ENCODE measurements at regions not wholly inside any gene's neighbourhood (a gene's known extent, or its start where the extent isn't known, plus 50 kb on each side); places are given as distances from the start of the nearest gene placed in this dataset.

- no peak for DNase-seq
- Histone ChIP-seq H4K5ac (ENCODE audit: low read length) (no peak overlapping the region), H2AK5ac (ENCODE audit: low read length) (no peak overlapping the region), H3K23ac (ENCODE audit: low read length) (no peak overlapping the region), H3K56ac (ENCODE audit: low read length) (no peak overlapping the region), H3K18ac (ENCODE audit: low read length) (no peak overlapping the region), H3K4me1 (ENCODE audit: control insufficient read depth, low read depth, low read length) (no peaks in the 10 kb centered on the region), H3K36me3 (ENCODE audit: control insufficient read depth, insufficient read depth, low read length) (no peaks in the 10 kb centered on the region), H3K27ac (ENCODE audit: low read depth, low read length) (no peak overlapping the region), H3K79me2 (ENCODE audit: control insufficient read depth, insufficient read depth, low read length) (no peaks in the 10 kb centered on the region), H2BK120ac (ENCODE audit: low read depth, low read length) (no peak overlapping the region), H3K9ac (ENCODE audit: low read length) (no peak overlapping the region), H3K27me3 (ENCODE audit: insufficient read depth, low read length, poor library complexity) (no peaks in the 10 kb centered on the region), H2BK5ac (ENCODE audit: low read length) (no peak overlapping the region), H3K4me3 (ENCODE audit: low read length) (no peak overlapping the region), H4K8ac (ENCODE audit: low read depth, low read length) (no peak overlapping the region), H3K4me2 (ENCODE audit: low read length) (no peak overlapping the region), H3K79me1 (ENCODE audit: low read length) (no peaks in the 10 kb centered on the region), H2BK15ac (replicated peaks; ENCODE audit: low read depth) (no peak overlapping the region), H3K4ac (ENCODE audit: low read depth, low read length) (no peak overlapping the region)
- WGBS (ENCODE audit: extremely low coverage, insufficient coverage, low lambda C conversion rate): no CpG with 5 or more reads among the region's 2 CpGs
Measured at GRCh38 chr14:51546099-51546498, 105.6 kb upstream of the FRMD6 start.

GRCh38 chr14:51546603-51547258 lies 105.0 kb upstream of the FRMD6 start:
- Histone ChIP-seq H4K8ac (ENCODE audit: low read depth, low read length) (no peak overlapping the region), H3K4me1 (ENCODE audit: control insufficient read depth, low read depth, low read length) (no peaks in the 10 kb centered on the region)

GRCh38 chr14:51547260-51547659 lies 104.5 kb upstream of the FRMD6 start:
- peak; percentile 44 for DNase-seq
- Histone ChIP-seq H2BK120ac (ENCODE audit: low read depth, low read length) (no peak overlapping the region), H4K8ac (ENCODE audit: low read depth, low read length) (no peak overlapping the region), H2BK5ac (ENCODE audit: low read length) (no peak overlapping the region), H4K5ac (ENCODE audit: low read length) (no peak overlapping the region), H3K79me1 (ENCODE audit: low read length) (no peaks in the 10 kb centered on the region), H3K4me3 (ENCODE audit: low read length) (no peak overlapping the region), H3K36me3 (ENCODE audit: control insufficient read depth, insufficient read depth, low read length) (no peaks in the 10 kb centered on the region), H3K79me2 (ENCODE audit: control insufficient read depth, insufficient read depth, low read length) (no peaks in the 10 kb centered on the region), H2AK5ac (ENCODE audit: low read length) (no peak overlapping the region), H3K27ac (ENCODE audit: low read depth, low read length) (no peak overlapping the region), H2BK15ac (replicated peaks; ENCODE audit: low read depth) (no peak overlapping the region), H3K4ac (ENCODE audit: low read depth, low read length) (no peak overlapping the region), H3K4me1 (ENCODE audit: control insufficient read depth, low read depth, low read length) (no peaks in the 10 kb centered on the region), H3K18ac (ENCODE audit: low read length) (no peak overlapping the region), H3K23ac (ENCODE audit: low read length) (no peak overlapping the region), H3K56ac (ENCODE audit: low read length) (no peak overlapping the region), H3K9ac (ENCODE audit: low read length) (no peak overlapping the region), H3K4me2 (ENCODE audit: low read length) (no peak overlapping the region), H3K27me3 (ENCODE audit: insufficient read depth, low read length, poor library complexity) (no peaks in the 10 kb centered on the region)
- WGBS (ENCODE audit: extremely low coverage, insufficient coverage, low lambda C conversion rate): no CpG with 5 or more reads among the region's 3 CpGs

More at GRCh38 chr14:51546603-51547258, 105.0 kb upstream of the FRMD6 start:
- Histone ChIP-seq H4K5ac (ENCODE audit: low read length) (no peak overlapping the region), H3K27ac (ENCODE audit: low read depth, low read length) (no peak overlapping the region), H3K9ac (ENCODE audit: low read length) (no peak overlapping the region), H2AK5ac (ENCODE audit: low read length) (no peak overlapping the region), H3K4ac (ENCODE audit: low read depth, low read length) (no peak overlapping the region), H3K56ac (ENCODE audit: low read length) (no peak overlapping the region), H3K18ac (ENCODE audit: low read length) (no peak overlapping the region), H3K4me3 (ENCODE audit: low read length) (no peak overlapping the region), H3K36me3 (ENCODE audit: control insufficient read depth, insufficient read depth, low read length) (no peaks in the 10 kb centered on the region), H2BK5ac (ENCODE audit: low read length) (no peak overlapping the region), H3K79me1 (ENCODE audit: low read length) (no peaks in the 10 kb centered on the region), H3K27me3 (ENCODE audit: insufficient read depth, low read length, poor library complexity) (no peaks in the 10 kb centered on the region), H2BK120ac (ENCODE audit: low read depth, low read length) (no peak overlapping the region), H2BK15ac (replicated peaks; ENCODE audit: low read depth) (no peak overlapping the region), H3K23ac (ENCODE audit: low read length) (no peak overlapping the region), H3K79me2 (ENCODE audit: control insufficient read depth, insufficient read depth, low read length) (no peaks in the 10 kb centered on the region), H3K4me2 (ENCODE audit: low read length) (no peak overlapping the region)
- WGBS (ENCODE audit: extremely low coverage, insufficient coverage, low lambda C conversion rate): no CpG with 5 or more reads among the region's 2 CpGs
- no peak for DNase-seq

- Histone ChIP-seq H3K23ac (ENCODE audit: low read length) (no peak overlapping the region), H2BK120ac (ENCODE audit: low read depth, low read length) (no peak overlapping the region), H3K56ac (ENCODE audit: low read length) (no peak overlapping the region), H2BK15ac (replicated peaks; ENCODE audit: low read depth) (no peak overlapping the region), H3K27me3 (ENCODE audit: insufficient read depth, low read length, poor library complexity) (no peaks in the 10 kb centered on the region), H3K4ac (ENCODE audit: low read depth, low read length) (no peak overlapping the region), H3K4me2 (ENCODE audit: low read length) (no peak overlapping the region), H3K9ac (ENCODE audit: low read length) (no peak overlapping the region), H3K4me1 (ENCODE audit: control insufficient read depth, low read depth, low read length) (no peaks in the 10 kb centered on the region), H3K27ac (ENCODE audit: low read depth, low read length) (no peak overlapping the region), H3K79me1 (ENCODE audit: low read length) (no peaks in the 10 kb centered on the region), H3K18ac (ENCODE audit: low read length) (no peak overlapping the region), H3K4me3 (ENCODE audit: low read length) (no peak overlapping the region), H4K8ac (ENCODE audit: low read depth, low read length) (no peak overlapping the region), H3K79me2 (ENCODE audit: control insufficient read depth, insufficient read depth, low read length) (no peaks in the 10 kb centered on the region), H2BK5ac (ENCODE audit: low read length) (no peak overlapping the region), H2AK5ac (ENCODE audit: low read length) (no peak overlapping the region), H3K36me3 (ENCODE audit: control insufficient read depth, insufficient read depth, low read length) (no peaks in the 10 kb centered on the region), H4K5ac (ENCODE audit: low read length) (no peak overlapping the region)
- no peak for DNase-seq
- no CpG with 5 or more reads among the region's 2 CpGs for WGBS (ENCODE audit: extremely low coverage, insufficient coverage, low lambda C conversion rate)
Measured at GRCh38 chr14:51547701-51548100, 104.0 kb upstream of the FRMD6 start.

DNA sequence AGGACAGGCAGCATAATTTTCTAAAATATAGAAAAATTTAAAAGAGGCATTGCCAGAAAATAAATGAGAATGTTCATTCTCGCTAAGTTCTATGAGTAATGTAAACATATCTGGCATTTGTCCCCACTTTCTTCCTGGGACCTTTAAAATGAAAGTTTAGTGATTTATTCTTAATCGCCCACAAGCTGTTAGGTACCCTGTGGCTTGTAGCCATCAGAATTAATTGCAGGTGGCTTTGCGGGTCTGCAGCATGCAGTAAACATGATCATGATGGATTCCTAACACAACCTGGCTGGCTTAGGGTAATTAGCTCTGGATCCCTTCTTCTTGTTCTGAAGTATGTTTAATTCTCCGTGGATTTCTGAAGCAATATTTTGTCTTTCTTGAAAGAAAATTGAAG lies 103.5 kb upstream of the FRMD6 start:
- H2BK5ac ChIP-seq (ENCODE audit: low read length): no peak overlapping the region
- H3K27ac ChIP-seq (ENCODE audit: low read depth, low read length): no peak overlapping the region
- no peak overlapping the region for H3K56ac ChIP-seq (ENCODE audit: low read length)
- H3K18ac ChIP-seq (ENCODE audit: low read length): no peak overlapping the region
- no peak overlapping the region for H3K4me3 ChIP-seq (ENCODE audit: low read length)
- no peak overlapping the region for H2AK5ac ChIP-seq (ENCODE audit: low read length)
- H3K4me2 ChIP-seq (ENCODE audit: low read length): no peak overlapping the region
- no peak overlapping the region for H3K23ac ChIP-seq (ENCODE audit: low read length)
- no peaks in the 10 kb centered on the region for H3K79me1 ChIP-seq (ENCODE audit: low read length)
- H3K4ac ChIP-seq (ENCODE audit: low read depth, low read length): no peak overlapping the region
- H3K9ac ChIP-seq (ENCODE audit: low read length): no peak overlapping the region
- H4K5ac ChIP-seq (ENCODE audit: low read length): no peak overlapping the region
- H3K36me3 ChIP-seq (ENCODE audit: control insufficient read depth, insufficient read depth, low read length): no peaks in the 10 kb centered on the region
- H3K79me2 ChIP-seq (ENCODE audit: control insufficient read depth, insufficient read depth, low read length): no peaks in the 10 kb centered on the region
- no peak overlapping the region for H4K8ac ChIP-seq (ENCODE audit: low read depth, low read length)
- H2BK15ac ChIP-seq (replicated peaks; ENCODE audit: low read depth): no peak overlapping the region
- WGBS (ENCODE audit: extremely low coverage, insufficient coverage, low lambda C conversion rate): no CpG with 5 or more reads among the region's 4 CpGs
- no peaks in the 10 kb centered on the region for H3K27me3 ChIP-seq (ENCODE audit: insufficient read depth, low read length, poor library complexity)
- DNase-seq: no peak
- H3K4me1 ChIP-seq (ENCODE audit: control insufficient read depth, low read depth, low read length): no peaks in the 10 kb centered on the region
- no peak overlapping the region for H2BK120ac ChIP-seq (ENCODE audit: low read depth, low read length)

- WGBS (ENCODE audit: extremely low coverage, insufficient coverage, low lambda C conversion rate): no CpG with 5 or more reads among the region's 5 CpGs
Measured at GRCh38 chr14:51550636-51551035, 101.1 kb upstream of the FRMD6 start.

More at GRCh38 chr14:51550636-51551035, 101.1 kb upstream of the FRMD6 start:
- H3K18ac ChIP-seq (ENCODE audit: low read length): no peak overlapping the region
- no peak overlapping the region for H4K5ac ChIP-seq (ENCODE audit: low read length)
- no peak for DNase-seq
- H2AK5ac ChIP-seq (ENCODE audit: low read length): no peak overlapping the region
- no peaks in the 10 kb centered on the region for H3K79me1 ChIP-seq (ENCODE audit: low read length)
- H2BK5ac ChIP-seq (ENCODE audit: low read length): no peak overlapping the region
- H3K36me3 ChIP-seq (ENCODE audit: control insufficient read depth, insufficient read depth, low read length): no peaks in the 10 kb centered on the region
- no peak overlapping the region for H2BK15ac ChIP-seq (replicated peaks; ENCODE audit: low read depth)
- no peaks in the 10 kb centered on the region for H3K4me1 ChIP-seq (ENCODE audit: control insufficient read depth, low read depth, low read length)
- H3K4ac ChIP-seq (ENCODE audit: low read depth, low read length): no peak overlapping the region
- H3K27me3 ChIP-seq (ENCODE audit: insufficient read depth, low read length, poor library complexity): no peaks in the 10 kb centered on the region
- H3K79me2 ChIP-seq (ENCODE audit: control insufficient read depth, insufficient read depth, low read length): no peaks in the 10 kb centered on the region
- no peak overlapping the region for H3K4me3 ChIP-seq (ENCODE audit: low read length)
- no peak overlapping the region for H2BK120ac ChIP-seq (ENCODE audit: low read depth, low read length)
- H3K9ac ChIP-seq (ENCODE audit: low read length): no peak overlapping the region
- H3K56ac ChIP-seq (ENCODE audit: low read length): no peak overlapping the region
- no peak overlapping the region for H3K23ac ChIP-seq (ENCODE audit: low read length)
- no peak overlapping the region for H3K4me2 ChIP-seq (ENCODE audit: low read length)
- no peak overlapping the region for H4K8ac ChIP-seq (ENCODE audit: low read depth, low read length)
- no peak overlapping the region for H3K27ac ChIP-seq (ENCODE audit: low read depth, low read length)
